GM18507 (cell line): ENCODE measurements at regions not wholly inside any gene's neighbourhood (a gene's known extent, or its start where the extent isn't known, plus 50 kb on each side); places are given as distances from the start of the nearest gene placed in this dataset.
"Not testable (repeated sequence)": the region's sequence is repeated elsewhere in the genome, so short reads cannot be mapped to it uniquely, and the experiment has no call there.

Source experiments
- DNase-seq: peaks from one replicate; pipeline ENCODE4 v3.0.0; 2011; ENCODE audit warnings: low read depth; ENCODE audit not compliant: insufficient read length; ENCODE audit errors: extremely low spot score
- FAIRE-seq: peaks from 2 replicates; lab custom pipeline; 2011; peaks lifted over from hg19 to GRCh38; lab: Jason Lieb, UNC

DNA sequence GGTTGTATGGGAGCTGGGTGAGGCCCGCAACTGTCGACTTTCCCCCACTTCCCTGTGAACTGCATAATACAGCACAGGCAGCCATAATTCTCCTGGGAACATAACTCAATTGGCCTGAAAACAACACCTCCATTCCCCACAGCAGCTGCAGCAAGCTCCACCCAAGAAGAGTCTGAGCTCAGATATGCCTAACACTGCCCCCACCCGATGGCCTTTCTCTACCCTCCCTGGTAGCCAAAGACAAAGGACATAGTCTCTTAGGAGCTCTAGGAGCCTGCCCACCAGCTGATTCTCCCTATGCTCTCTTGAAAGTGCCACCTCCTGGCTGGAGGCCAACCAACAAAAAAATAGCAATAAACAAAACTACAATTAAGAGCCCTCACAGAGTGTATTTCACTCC, 542.7 kb upstream of the LMO3 start:
- no peak for FAIRE-seq

DNA sequence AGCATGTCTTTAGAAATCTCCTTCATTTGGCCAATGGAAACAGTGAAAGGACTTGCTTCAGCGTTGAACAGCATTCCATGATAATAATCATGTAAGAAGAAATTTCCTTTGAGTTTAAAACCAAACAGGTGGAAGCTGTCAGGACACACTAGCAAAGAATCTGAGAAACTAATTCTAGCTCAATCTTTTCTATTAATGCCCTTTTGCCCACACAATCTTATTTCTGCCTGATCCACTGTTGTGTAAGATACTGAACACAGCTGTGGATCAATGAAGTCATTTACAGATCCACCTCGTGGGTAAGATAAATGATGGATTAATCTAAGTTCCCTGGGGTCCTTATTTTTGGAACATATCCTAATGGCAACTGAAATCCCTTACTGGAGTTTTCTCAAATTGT, 536.9 kb upstream of the LMO3 start:
- DNase-seq, result no peak
- FAIRE-seq, result no peak

More for the DNA sequence above, 542.7 kb upstream of the LMO3 start:
- DNase-seq, result no peak

- FAIRE-seq (no peak), DNase-seq (no peak)
Measured at GRCh38 chr12:17139931-17140330, 534.0 kb upstream of the LMO3 start.

DNA sequence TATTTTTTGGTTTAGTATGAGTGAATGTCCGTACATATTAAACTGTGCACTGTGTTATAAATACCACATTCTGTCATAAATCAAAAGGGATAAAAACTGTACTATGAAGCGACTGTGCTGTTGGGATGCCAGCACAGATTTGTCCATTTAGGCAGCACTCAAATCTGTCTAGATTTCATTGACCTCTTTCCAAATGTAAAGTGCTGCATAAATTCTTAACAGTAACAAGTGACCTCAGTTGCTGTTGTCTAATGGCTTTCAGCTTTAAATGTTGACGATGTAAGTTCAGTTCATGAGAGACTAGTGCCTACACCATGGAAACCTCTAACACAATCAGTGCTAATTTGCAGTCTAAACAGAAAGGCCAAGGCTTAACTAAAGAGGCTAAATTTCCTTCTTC, 531.4 kb upstream of the LMO3 start:
- FAIRE-seq, result no peak

GRCh38 chr12:17134315-17134714, 528.4 kb upstream of the LMO3 start:
- no peak for FAIRE-seq
- no peak for DNase-seq

More for the DNA sequence above, 531.4 kb upstream of the LMO3 start:
- no peak for DNase-seq

- DNase-seq (no peak), FAIRE-seq (no peak)
Measured at GRCh38 chr12:17132336-17132735, 526.4 kb upstream of the LMO3 start.

- DNase-seq, FAIRE-seq: not testable (repeated sequence)
Measured at GRCh38 chr12:17116538-17116937, 510.6 kb upstream of the LMO3 start.

GRCh38 chr12:17110316-17110715, 504.4 kb upstream of the LMO3 start:
- DNase-seq, result no peak
- FAIRE-seq, result no peak

DNA sequence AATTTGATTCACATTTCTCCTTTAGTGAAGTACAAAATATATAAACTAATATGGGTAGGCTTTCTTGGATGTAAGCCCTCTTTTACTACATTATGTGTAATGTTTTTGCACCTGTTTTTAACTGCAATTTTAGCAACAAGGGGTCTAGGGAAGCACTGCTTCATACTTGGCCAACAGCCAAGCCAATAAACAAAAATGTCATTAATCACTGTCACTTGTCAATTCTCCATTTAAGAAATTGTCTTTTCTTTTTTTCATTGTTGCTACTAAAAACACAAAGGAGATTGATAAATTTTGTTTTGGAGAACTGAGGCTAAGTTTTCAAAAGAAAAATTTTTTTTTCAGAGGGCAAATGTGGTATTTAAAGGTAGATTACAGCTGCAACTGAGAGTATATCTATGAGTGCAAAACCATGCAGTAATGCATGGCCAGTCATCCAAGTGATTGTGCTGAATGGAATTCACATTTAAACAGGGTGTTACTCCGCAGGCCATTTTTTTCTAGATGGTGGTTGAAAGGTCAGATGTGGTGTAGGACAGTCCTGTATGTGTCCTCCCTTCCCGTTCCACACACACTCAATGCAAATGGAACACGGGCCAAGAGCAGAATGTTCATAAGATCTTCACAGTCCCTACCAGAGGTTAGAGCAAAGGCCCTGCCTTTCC, 503.0 kb upstream of the LMO3 start:
- FAIRE-seq, result no peak
- DNase-seq, result no peak

DNA sequence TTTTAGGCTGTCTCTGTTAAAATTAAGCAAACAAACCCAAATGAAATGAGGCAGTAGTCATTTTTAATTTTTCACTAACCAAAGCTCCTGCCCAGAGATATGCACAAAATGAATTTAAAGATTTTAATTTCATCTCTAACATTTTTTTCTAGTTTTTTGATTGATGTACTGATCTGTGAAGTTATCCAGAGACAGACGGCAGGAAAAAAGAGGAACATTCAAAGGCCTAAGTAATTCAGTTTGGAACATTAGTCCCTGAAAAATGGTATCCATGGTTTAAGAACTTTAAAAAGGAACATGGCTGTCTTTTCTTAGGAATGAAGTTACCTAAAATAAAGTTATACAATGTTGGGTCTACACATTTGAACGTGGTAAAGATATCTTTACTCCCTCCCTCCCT, 498.8 kb upstream of the LMO3 start:
- no peak for DNase-seq
- FAIRE-seq, result no peak

DNA sequence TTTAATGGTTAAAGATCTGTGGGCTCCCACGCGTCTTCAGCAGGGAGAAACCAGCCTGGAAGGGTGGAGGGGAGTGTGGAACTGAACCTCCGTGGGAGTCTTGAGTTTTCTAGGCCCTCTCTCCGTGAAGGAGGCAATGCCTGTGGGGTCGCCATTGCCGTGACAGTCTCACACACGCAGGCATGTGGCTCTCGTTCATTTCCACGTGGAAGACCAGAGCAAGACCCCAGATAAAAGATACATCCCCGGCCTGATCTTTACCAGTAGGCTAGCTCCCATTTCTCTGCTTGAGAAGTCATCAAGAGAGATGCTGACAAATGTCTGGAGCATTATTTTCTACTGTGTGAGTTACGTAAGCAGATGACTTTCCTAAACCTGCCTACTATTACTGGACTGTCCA, 491.7 kb upstream of the LMO3 start:
- FAIRE-seq (peak; percentile 56), DNase-seq (no peak)

GRCh38 chr12:17084831-17085230, 478.9 kb upstream of the LMO3 start:
- FAIRE-seq (no peak), DNase-seq (no peak)

- DNase-seq, result no peak
- no peak for FAIRE-seq
Measured at GRCh38 chr12:17079251-17079909, 473.4 kb upstream of the LMO3 start.

- DNase-seq, result no peak
- no peak for FAIRE-seq
Measured at GRCh38 chr12:17077594-17077993, 471.6 kb upstream of the LMO3 start.

DNA sequence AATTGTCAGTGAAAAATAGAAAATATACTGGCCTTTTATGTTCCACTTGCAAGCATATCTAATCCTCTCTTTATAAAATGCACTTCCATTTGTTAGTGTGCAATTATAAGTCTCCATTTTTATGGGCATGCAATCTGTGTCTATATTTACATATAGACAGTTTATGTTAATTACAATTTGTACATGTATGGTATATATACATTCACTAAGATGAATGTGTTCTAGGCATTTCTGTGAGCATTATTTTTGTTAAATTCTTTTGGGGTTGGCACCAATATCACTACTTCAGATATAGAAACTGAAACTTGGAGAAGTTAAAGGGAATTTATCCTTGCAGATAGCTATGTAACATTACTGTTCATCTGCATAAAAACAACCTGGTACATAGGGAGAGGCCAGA, 470.8 kb upstream of the LMO3 start:
- FAIRE-seq, result no peak
- no peak for DNase-seq

DNA sequence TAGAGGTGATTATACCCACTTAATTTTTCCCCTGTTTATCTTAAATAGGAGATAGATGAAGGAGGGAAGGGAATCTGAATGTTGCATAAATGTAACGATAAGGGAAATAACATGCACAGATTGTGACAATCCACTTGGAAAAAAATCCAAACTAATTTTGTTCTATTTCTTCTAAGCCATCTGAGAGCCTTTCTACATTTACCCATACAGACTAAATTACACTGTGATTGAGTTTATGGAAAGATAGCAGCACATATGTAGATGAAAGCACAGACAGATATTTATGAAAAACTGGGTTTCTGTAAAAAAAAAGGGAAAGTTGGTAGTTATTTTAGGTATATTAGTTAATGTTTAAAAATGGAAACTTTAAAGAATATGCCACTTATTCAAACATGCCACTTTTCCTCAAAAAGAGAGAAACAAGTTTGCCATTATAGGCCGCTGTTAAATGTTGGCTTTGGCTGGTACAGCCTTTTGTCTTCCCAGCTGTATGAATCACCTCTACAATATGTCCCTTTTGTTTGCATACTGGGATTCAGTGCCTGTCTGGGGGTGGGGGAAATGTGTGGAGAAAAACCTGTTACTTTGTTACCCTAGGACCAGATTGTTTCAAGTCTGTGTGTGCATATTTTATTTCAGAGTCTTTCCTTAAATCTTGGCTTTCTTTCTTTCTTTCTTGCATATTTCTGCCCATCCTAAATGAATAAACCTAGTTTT, 470.2 kb upstream of the LMO3 start:
- FAIRE-seq (no peak), DNase-seq (no peak)

DNA sequence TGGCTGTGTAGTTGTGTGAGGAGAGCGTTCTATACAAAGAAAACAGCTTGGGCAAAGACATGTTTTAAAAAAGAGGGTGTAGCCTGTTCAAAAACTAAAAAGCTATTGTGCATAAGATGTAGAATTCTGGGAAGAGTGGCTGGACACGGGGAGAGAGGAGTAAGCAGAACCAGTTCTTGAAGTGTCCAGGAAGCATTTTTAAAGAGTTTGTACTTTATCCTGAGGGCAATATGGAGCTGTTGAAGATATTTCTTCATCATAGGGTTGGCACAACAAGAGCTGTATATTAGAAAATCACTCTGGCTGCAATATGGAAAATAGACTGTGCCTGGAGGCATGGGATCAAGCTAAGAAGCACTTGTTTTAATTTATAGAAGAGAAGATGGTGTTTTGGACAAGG, 458.9 kb upstream of the LMO3 start:
- DNase-seq (no peak), FAIRE-seq (no peak)

- no peak for FAIRE-seq
- no peak for DNase-seq
Measured at GRCh38 chr12:17062267-17063036, 456.5 kb upstream of the LMO3 start.

- DNase-seq (no peak), FAIRE-seq (no peak)
Measured at GRCh38 chr12:17060260-17060659, 454.3 kb upstream of the LMO3 start.

DNA sequence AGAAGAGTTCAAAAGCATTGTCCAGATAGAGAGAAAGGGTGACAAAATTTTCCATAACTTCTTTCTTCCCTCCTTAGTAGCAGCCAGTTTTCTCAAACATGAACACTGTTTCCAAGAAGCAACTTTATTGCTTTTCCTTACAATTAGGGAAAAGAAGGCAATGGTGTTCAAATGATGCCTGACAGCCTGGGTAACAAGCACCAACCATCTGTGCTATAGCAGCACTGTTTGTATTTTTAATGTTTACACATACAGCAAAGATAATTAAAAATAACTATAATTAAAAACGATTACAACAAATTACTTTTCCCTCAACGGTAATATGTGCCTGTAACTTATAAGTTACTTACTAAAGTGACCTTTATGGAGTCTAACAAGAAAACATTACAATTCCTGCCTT, 450.6 kb upstream of the LMO3 start:
- no peak for FAIRE-seq
- DNase-seq, result no peak
